H1 (cell line): ENCODE measurements at regions not wholly inside any gene's neighbourhood (a gene's known extent, or its start where the extent isn't known, plus 50 kb on each side); places are given as distances from the start of the nearest gene placed in this dataset.

Source experiments
- CTCF ChIA-PET: fragments of 300-600 bp; sonication (Branson Sonifier 250); formaldehyde crosslinking; loops from one replicate; lab custom pipeline; 2021; ENCODE audit not compliant: partially characterized antibody; lab: Charles Lee
- POLR2A ChIA-PET: fragments of 300-600 bp; sonication (Branson Sonifier 250); formaldehyde crosslinking; loops from one replicate; lab custom pipeline; 2021; ENCODE audit warnings: inconsistent platforms; ENCODE audit not compliant: partially characterized antibody; lab: Charles Lee
- DNase-seq, 2 experiments: peaks; one replicate each; pipeline versions ENCODE4 v3.0.0 to v3.0.0-alpha.2; 2010 to 2022; ENCODE audit warnings: low spot score in 2 of 2, low read depth in 1 of 2, mixed read lengths in 1 of 2
- FAIRE-seq: peaks from 2 replicates; lab custom pipeline; 2011; peaks lifted over from hg19 to GRCh38; lab: Jason Lieb, UNC
- H2AFZ ChIP-seq: 2 replicates; pipeline ENCODE4 v1.8.1; 2012; ENCODE audit warnings: low read length, inconsistent platforms
- H2AK5ac ChIP-seq: 2 replicates; pipeline ENCODE4 v1.6.1; 2013; ENCODE audit warnings: low read depth, low read length
- H2BK120ac ChIP-seq: replicated peaks from 2 replicates; pipeline ENCODE3; 2013; ENCODE audit warnings: low read depth, low read length, inconsistent platforms
- H2BK12ac ChIP-seq: 2 replicates; pipeline ENCODE4 v1.6.1; 2013; ENCODE audit warnings: low read depth, low read length
- H2BK15ac ChIP-seq: 2 replicates; pipeline ENCODE4 v1.6.1; 2013; ENCODE audit warnings: low read length
- H2BK20ac ChIP-seq: 2 replicates; pipeline ENCODE4 v1.6.1; 2013; ENCODE audit warnings: low read length
- H2BK5ac ChIP-seq: 2 replicates; pipeline ENCODE4 v1.6.1; 2013; ENCODE audit warnings: low read depth, low read length
- H3K14ac ChIP-seq: 2 replicates; pipeline ENCODE4 v1.6.1; 2013; ENCODE audit warnings: inconsistent platforms; ENCODE audit not compliant: insufficient read length
- H3K18ac ChIP-seq: 2 replicates; pipeline ENCODE4 v1.6.1; 2013; ENCODE audit warnings: low read length; ENCODE audit errors: extremely low read depth
- H3K23ac ChIP-seq: 2 replicates; pipeline ENCODE4 v1.6.1; 2013; ENCODE audit warnings: inconsistent platforms; ENCODE audit not compliant: insufficient read length
- H3K23me2 ChIP-seq: 2 replicates; pipeline ENCODE4 v1.6.1; 2013; ENCODE audit warnings: low read depth, low read length
- H3K27ac ChIP-seq: 2 replicates; pipeline ENCODE4 v1.6.1; 2011; ENCODE audit warnings: low read depth, low read length, inconsistent platforms
- H3K27me3 ChIP-seq, 4 experiments: replicated peaks in 1 of 4; 1 replicate in 1 of 4; 2 replicates in 3 of 4; pipeline versions ENCODE4 v1.6.1 to v1.8.1; 2011 to 2013; ENCODE audit warnings: low read length in 3 of 4, mild to moderate bottlenecking in 3 of 4, inconsistent platforms in 2 of 4, mixed read lengths in 2 of 4, moderate library complexity in 1 of 4; ENCODE audit not compliant: control insufficient read depth in 3 of 4, insufficient read depth in 3 of 4; ENCODE audit errors: extremely low read depth in 1 of 4
- H3K36me3 ChIP-seq, 4 experiments: 2 replicates each; pipeline versions ENCODE4 v1.6.1 to v1.8.1; 2011 to 2013; ENCODE audit warnings: mild to moderate bottlenecking in 4 of 4, low read length in 3 of 4, moderate library complexity in 2 of 4, control low read depth in 1 of 4, inconsistent platforms in 1 of 4; ENCODE audit not compliant: insufficient read depth in 4 of 4, control insufficient read depth in 2 of 4
- H3K4ac ChIP-seq: replicated peaks from 2 replicates; pipeline ENCODE3; 2013; ENCODE audit warnings: low read length, low read depth, mixed read lengths, inconsistent platforms; ENCODE audit not compliant: insufficient read length
- H3K4me1 ChIP-seq, 4 experiments: replicated peaks in 1 of 4; 1 replicate in 1 of 4; 2 replicates in 3 of 4; pipeline versions ENCODE4 v1.6.1 to v1.8.1; 2011 to 2013; ENCODE audit warnings: low read length in 3 of 4, inconsistent platforms in 2 of 4, mixed read lengths in 1 of 4; ENCODE audit not compliant: insufficient read depth in 4 of 4, control insufficient read depth in 3 of 4
- H3K4me2 ChIP-seq, 2 experiments: 2 replicates each; pipeline versions ENCODE4 v1.6.1 to v1.8.1; 2011 to 2013; ENCODE audit warnings: low read depth in 2 of 2, low read length in 2 of 2, control low read depth in 1 of 2, inconsistent platforms in 1 of 2, mild to moderate bottlenecking in 1 of 2; ENCODE audit not compliant: insufficient read depth in 1 of 2
- H3K4me3 ChIP-seq, 4 experiments: fragments of 200-600, 300-600 bp in 1 of 4; sonication (generic), shearing (Covaris generic), sonication (Bioruptor Twin) in 1 of 4; 2 replicates each; pipeline versions ENCODE4 v1.5.1 to v1.8.1; 2011 to 2016; ENCODE audit warnings: low read length in 4 of 4, low read depth in 3 of 4, control low read depth in 2 of 4, inconsistent platforms in 2 of 4, mild to moderate bottlenecking in 2 of 4, mixed read lengths in 1 of 4, moderate library complexity in 1 of 4; ENCODE audit not compliant: insufficient read depth in 2 of 4; ENCODE audit errors: extremely low read depth in 1 of 4
- H3K56ac ChIP-seq: replicated peaks from 2 replicates; pipeline ENCODE3; 2013; ENCODE audit warnings: low read depth, mild to moderate bottlenecking, mixed read lengths, low read length, inconsistent platforms; ENCODE audit not compliant: insufficient read length
- H3K79me1 ChIP-seq: 2 replicates; pipeline ENCODE4 v1.6.1; 2013; ENCODE audit warnings: low read depth, low read length, control low read depth
- H3K79me2 ChIP-seq, 2 experiments: 2 replicates each; pipeline versions ENCODE4 v1.6.1 to v1.8.1; 2012 to 2013; ENCODE audit warnings: low read length in 2 of 2, mild to moderate bottlenecking in 2 of 2, inconsistent platforms in 1 of 2; ENCODE audit not compliant: insufficient read depth in 2 of 2, control insufficient read depth in 1 of 2
- H3K9ac ChIP-seq, 4 experiments: replicated peaks in 1 of 4; 1 replicate in 1 of 4; 2 replicates in 3 of 4; pipeline versions ENCODE4 v1.6.1 to v1.8.1; 2011 to 2013; ENCODE audit warnings: low read depth in 3 of 4, low read length in 3 of 4, control low read depth in 2 of 4, mild to moderate bottlenecking in 2 of 4, moderate library complexity in 2 of 4, inconsistent platforms in 1 of 4; ENCODE audit errors: extremely low read depth in 1 of 4
- H3K9me3 ChIP-seq, 2 experiments: 2 replicates each; pipeline versions ENCODE4 v1.6.1 to v1.8.1; 2012 to 2013; ENCODE audit warnings: mild to moderate bottlenecking in 2 of 2, moderate library complexity in 2 of 2, control low read depth in 1 of 2, inconsistent platforms in 1 of 2, low read depth in 1 of 2, low read length in 1 of 2, mixed read lengths in 1 of 2; ENCODE audit not compliant: insufficient read depth in 2 of 2
- H4K20me1 ChIP-seq, 2 experiments: replicated peaks in 1 of 2; 2 replicates each; pipeline versions ENCODE3 to v1.8.1; 2011 to 2013; ENCODE audit warnings: inconsistent platforms in 2 of 2, low read length in 2 of 2, mild to moderate bottlenecking in 1 of 2; ENCODE audit not compliant: insufficient read depth in 2 of 2, control insufficient read depth in 1 of 2
- H4K5ac ChIP-seq: 2 replicates; pipeline ENCODE4 v1.6.1; 2013; ENCODE audit warnings: low read length, low read depth, mixed read lengths, inconsistent platforms; ENCODE audit not compliant: insufficient read length
- H4K8ac ChIP-seq: 2 replicates; pipeline ENCODE4 v1.8.0; 2013; ENCODE audit warnings: mild to moderate bottlenecking, moderate library complexity, low read length, inconsistent platforms; ENCODE audit not compliant: insufficient read depth; ENCODE audit errors: extremely low read depth
- H4K91ac ChIP-seq: replicated peaks from 2 replicates; pipeline ENCODE3; 2013; ENCODE audit warnings: low read length, mixed read lengths, inconsistent platforms; ENCODE audit not compliant: insufficient read length
- CEBPB ChIP-seq: IDR thresholded peaks from 2 replicates; pipeline ENCODE4 v1.6.1; 2012; ENCODE audit warnings: low read depth, low read length
- RXRA ChIP-seq: IDR thresholded peaks from 2 replicates; pipeline ENCODE4 v1.6.1; 2011; ENCODE audit warnings: low read depth, mild to moderate bottlenecking, low read length, moderate library complexity; ENCODE audit not compliant: insufficient read depth
- SAP30 ChIP-seq: fragments of 300-600 bp; sonication (generic); IDR thresholded peaks from 2 replicates; pipeline ENCODE4 v1.7.1; 2012; ENCODE audit warnings: low read length, moderate library complexity, mild to moderate bottlenecking, inconsistent platforms; ENCODE audit not compliant: insufficient read depth, insufficient replicate concordance
- SIX5 ChIP-seq: IDR thresholded peaks from 2 replicates; pipeline ENCODE4 v1.6.1; 2011; ENCODE audit warnings: mild to moderate bottlenecking, low read depth, low read length
- SP4 ChIP-seq: IDR thresholded peaks from 2 replicates; pipeline ENCODE4 v1.6.1; 2012; ENCODE audit warnings: low read length, inconsistent platforms
- WGBS, 2 experiments: shearing (Covaris generic) in 1 of 2; methylation state at CpG; one replicate each; pipeline versions ENCODE4 v1.1.6 to v1.1.7; 2013 to 2015; ENCODE audit warnings: low lambda C conversion rate in 2 of 2, mixed read lengths in 2 of 2, inconsistent platforms in 1 of 2, low coverage in 1 of 2, missing lambda C conversion rate in 1 of 2; ENCODE audit not compliant: insufficient replicate concordance in 2 of 2, insufficient coverage in 1 of 2, insufficient read length in 1 of 2; ENCODE audit errors: extremely low coverage in 1 of 2, missing lambda C conversion rate in 1 of 2; 5-methylcytosine and 5-hydroxymethylcytosine counted together

- Histone ChIP-seq H3K9ac (no peak overlapping the region), H3K27me3 (no peaks in the 10 kb centered on the region), H3K56ac (no peak overlapping the region), H4K8ac (no peak overlapping the region)
- POLR2A ChIA-PET = no interaction called here
- TF ChIP-seq CEBPB (no peak), SP4 (no peak), RXRA (no peak), SIX5 (no peak), SAP30 (no peak)
- TF ChIP-seq, all 59 proteins: peak for 0
- H3K23me2 ChIP-seq = no peaks in the 10 kb centered on the region
- H3K79me2 ChIP-seq = no peaks in the 10 kb centered on the region
- H2BK120ac ChIP-seq = no peak overlapping the region
- no peaks in the 10 kb centered on the region for H3K4me1 ChIP-seq
- H2BK15ac ChIP-seq = no peak overlapping the region
- H3K79me1 ChIP-seq = no peaks in the 10 kb centered on the region
- H3K4ac ChIP-seq = no peak overlapping the region
- H3K14ac ChIP-seq = no peak overlapping the region
- no peak overlapping the region for H2AFZ ChIP-seq
- H3K4me3 ChIP-seq = no peak overlapping the region
- no peak overlapping the region for H3K4me2 ChIP-seq
- no peak for DNase-seq
- no peak overlapping the region for H3K23ac ChIP-seq
- no peak overlapping the region for H2BK12ac ChIP-seq
- no peak overlapping the region for H2BK5ac ChIP-seq
- no peak overlapping the region for H3K27ac ChIP-seq
- H3K18ac ChIP-seq = no peak overlapping the region
- WGBS, 2 experiments = 94% methylated on average over 9 of the region's 9 CpGs; no CpG with 5 or more reads in 1 of the 2 experiments
- no peak overlapping the region for H4K91ac ChIP-seq
- CTCF ChIA-PET = no interaction called here
- H4K20me1 ChIP-seq = no peaks in the 10 kb centered on the region
- no peak overlapping the region for H2BK20ac ChIP-seq
- H3K9me3 ChIP-seq = peaks cover 0 to 3% of the 10 kb centered on the region in 2 experiments; a peak in 1 of 4 replicates
- no peaks in the 10 kb centered on the region for H3K36me3 ChIP-seq
- no peak overlapping the region for H4K5ac ChIP-seq
- no peak overlapping the region for H2AK5ac ChIP-seq
- FAIRE-seq = no peak
Observed at GRCh38 chr7:155955367-155955635, 143.0 kb upstream of the SHH start.
